Esophagus squamous epithelium (tissue), 4 donors: ENCODE measurements at regions not wholly inside any gene's neighbourhood (a gene's known extent, or its start where the extent isn't known, plus 50 kb on each side); places are given as distances from the start of the nearest gene placed in this dataset.

Source experiments
- POLR2A ChIP-seq, 4 donors: fragments of 450-650 bp; IDR thresholded peaks; one replicate each; pipeline ENCODE4 v1.6.1; 2017; ENCODE audit warnings: antibody characterized with exemption in 4 of 4, mild to moderate bottlenecking in 4 of 4, moderate library complexity in 3 of 4
- TF ChIP-seq, protein P1 (sequence below), 6 experiments: fragments of 450-650 bp in 4 of 6; fragments of 200-600 bp in 2 of 6; sonication (generic) in 2 of 6; IDR thresholded peaks; one replicate each; pipeline ENCODE4 v1.5.1; 2016 to 2019; ENCODE audit warnings: antibody characterized with exemption in 6 of 6, mild to moderate bottlenecking in 4 of 6, moderate library complexity in 4 of 6

DNA sequence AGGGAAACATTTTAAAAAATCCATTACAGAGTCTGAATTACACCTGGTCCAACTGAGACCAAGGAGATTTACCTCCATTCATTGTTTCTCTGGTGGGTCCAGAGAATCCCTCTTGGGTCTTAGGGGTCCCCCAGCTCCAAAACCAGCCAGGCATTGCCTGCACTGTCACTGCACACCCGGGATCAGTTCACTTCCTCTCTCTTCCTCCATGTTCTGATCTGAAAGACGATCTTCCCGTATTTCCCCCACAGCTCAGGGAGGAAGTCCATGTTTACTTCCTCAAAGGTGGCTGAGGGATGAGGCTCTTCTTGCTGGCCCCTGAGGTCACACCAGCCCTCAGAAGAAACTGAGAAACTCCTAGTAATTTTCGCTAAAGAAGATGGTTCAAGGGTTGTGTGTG is 159.7 kb downstream of the BMP7 start:
- TF ChIP-seq POLR2A (IDR thresholded peaks at IDR 0.05), result no peak
- TF ChIP-seq, protein P1, sequence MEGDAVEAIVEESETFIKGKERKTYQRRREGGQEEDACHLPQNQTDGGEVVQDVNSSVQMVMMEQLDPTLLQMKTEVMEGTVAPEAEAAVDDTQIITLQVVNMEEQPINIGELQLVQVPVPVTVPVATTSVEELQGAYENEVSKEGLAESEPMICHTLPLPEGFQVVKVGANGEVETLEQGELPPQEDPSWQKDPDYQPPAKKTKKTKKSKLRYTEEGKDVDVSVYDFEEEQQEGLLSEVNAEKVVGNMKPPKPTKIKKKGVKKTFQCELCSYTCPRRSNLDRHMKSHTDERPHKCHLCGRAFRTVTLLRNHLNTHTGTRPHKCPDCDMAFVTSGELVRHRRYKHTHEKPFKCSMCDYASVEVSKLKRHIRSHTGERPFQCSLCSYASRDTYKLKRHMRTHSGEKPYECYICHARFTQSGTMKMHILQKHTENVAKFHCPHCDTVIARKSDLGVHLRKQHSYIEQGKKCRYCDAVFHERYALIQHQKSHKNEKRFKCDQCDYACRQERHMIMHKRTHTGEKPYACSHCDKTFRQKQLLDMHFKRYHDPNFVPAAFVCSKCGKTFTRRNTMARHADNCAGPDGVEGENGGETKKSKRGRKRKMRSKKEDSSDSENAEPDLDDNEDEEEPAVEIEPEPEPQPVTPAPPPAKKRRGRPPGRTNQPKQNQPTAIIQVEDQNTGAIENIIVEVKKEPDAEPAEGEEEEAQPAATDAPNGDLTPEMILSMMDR (IDR thresholded peaks at IDR 0.05), result no peak
